Upper lobe of left lung (tissue), 4 donors: ENCODE measurements at regions not wholly inside any gene's neighbourhood (a gene's known extent, or its start where the extent isn't known, plus 50 kb on each side); places are given as distances from the start of the nearest gene placed in this dataset.

Source experiments
- CTCF ChIP-seq, 6 experiments: fragments of 450-650 bp in 4 of 6; fragments of 200-600 bp in 2 of 6; sonication (generic) in 2 of 6; IDR thresholded peaks; one replicate each; pipeline ENCODE4 v1.5.1; 2016 to 2019; ENCODE audit warnings: antibody characterized with exemption in 6 of 6
- EP300 ChIP-seq, 4 donors: sonication (generic); formaldehyde crosslinking; IDR thresholded peaks; one replicate each; pipeline ENCODE4 v1.5.1; 2017; ENCODE audit warnings: antibody characterized with exemption in 4 of 4, control low read depth in 2 of 4
- POLR2A ChIP-seq, 4 donors: fragments of 450-650 bp; IDR thresholded peaks; one replicate each; pipeline ENCODE4 v1.5.1; 2016 to 2017; ENCODE audit warnings: antibody characterized with exemption in 4 of 4, mild to moderate bottlenecking in 2 of 4
- POLR2AphosphoS5 ChIP-seq, 2 donors: sonication (generic); formaldehyde crosslinking; IDR thresholded peaks; one replicate each; pipeline ENCODE4 v1.5.1; 2017; ENCODE audit warnings: antibody characterized with exemption in 2 of 2

- no peak for TF ChIP-seq EP300 (IDR thresholded peaks at IDR 0.05)
- TF ChIP-seq CTCF (IDR thresholded peaks at IDR 0.05) = no peak
- TF ChIP-seq POLR2AphosphoS5 (IDR thresholded peaks at IDR 0.05) = no peak
- TF ChIP-seq POLR2A (IDR thresholded peaks at IDR 0.05) = no peak
Measured at GRCh38 chr2:128477891-128478290, 159.2 kb upstream of the HS6ST1 start.
